HL-60 (cell line): ENCODE measurements at regions not wholly inside any gene's neighbourhood (a gene's known extent, or its start where the extent isn't known, plus 50 kb on each side); places are given as distances from the start of the nearest gene placed in this dataset.

ENCODE experiments used
- POLR2AphosphoS5 ChIP-seq: IDR thresholded peaks from 2 replicates; pipeline ENCODE4 v1.6.1; 2012; ENCODE audit warnings: low read depth
- SPI1 ChIP-seq: IDR thresholded peaks from 2 replicates; pipeline ENCODE4 v1.6.1; 2012; ENCODE audit warnings: low read depth, mild to moderate bottlenecking, borderline replicate concordance
- TF ChIP-seq, protein P1 (sequence below): IDR thresholded peaks from one replicate; pipeline ENCODE4 v1.5.1; 2011; ENCODE audit warnings: low read length, control low read depth, inconsistent platforms; ENCODE audit not compliant: insufficient read depth
- TF ChIP-seq, protein P2 (sequence below): IDR thresholded peaks from 2 replicates; pipeline ENCODE4 v1.6.1; 2012; ENCODE audit warnings: low read depth; ENCODE audit not compliant: insufficient replicate concordance

DNA sequence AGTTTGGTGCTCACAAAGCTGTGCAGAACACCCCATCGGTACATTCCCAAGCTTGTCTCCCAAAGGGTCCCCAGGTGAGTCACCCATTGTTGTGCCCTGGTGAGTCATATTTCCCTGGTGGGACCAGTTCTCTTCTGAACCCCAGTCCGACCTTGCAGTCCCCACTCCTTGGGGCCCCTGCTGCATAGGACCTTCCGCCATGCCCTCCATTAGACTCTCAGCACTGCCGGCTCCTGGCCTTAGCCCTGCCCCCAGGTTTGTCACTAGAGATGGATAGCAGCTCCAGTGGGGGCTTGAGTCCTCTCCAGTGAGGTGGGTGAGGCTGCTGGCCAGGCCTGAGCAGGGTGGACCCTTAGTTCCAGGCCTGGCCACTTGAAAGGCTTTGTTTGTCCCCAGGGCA, 80.5 kb upstream of the MKI67 start:
- no peak for TF ChIP-seq POLR2AphosphoS5
- TF ChIP-seq, protein P1, sequence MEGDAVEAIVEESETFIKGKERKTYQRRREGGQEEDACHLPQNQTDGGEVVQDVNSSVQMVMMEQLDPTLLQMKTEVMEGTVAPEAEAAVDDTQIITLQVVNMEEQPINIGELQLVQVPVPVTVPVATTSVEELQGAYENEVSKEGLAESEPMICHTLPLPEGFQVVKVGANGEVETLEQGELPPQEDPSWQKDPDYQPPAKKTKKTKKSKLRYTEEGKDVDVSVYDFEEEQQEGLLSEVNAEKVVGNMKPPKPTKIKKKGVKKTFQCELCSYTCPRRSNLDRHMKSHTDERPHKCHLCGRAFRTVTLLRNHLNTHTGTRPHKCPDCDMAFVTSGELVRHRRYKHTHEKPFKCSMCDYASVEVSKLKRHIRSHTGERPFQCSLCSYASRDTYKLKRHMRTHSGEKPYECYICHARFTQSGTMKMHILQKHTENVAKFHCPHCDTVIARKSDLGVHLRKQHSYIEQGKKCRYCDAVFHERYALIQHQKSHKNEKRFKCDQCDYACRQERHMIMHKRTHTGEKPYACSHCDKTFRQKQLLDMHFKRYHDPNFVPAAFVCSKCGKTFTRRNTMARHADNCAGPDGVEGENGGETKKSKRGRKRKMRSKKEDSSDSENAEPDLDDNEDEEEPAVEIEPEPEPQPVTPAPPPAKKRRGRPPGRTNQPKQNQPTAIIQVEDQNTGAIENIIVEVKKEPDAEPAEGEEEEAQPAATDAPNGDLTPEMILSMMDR, result no peak
- no peak for TF ChIP-seq SPI1
- TF ChIP-seq, protein P2, sequence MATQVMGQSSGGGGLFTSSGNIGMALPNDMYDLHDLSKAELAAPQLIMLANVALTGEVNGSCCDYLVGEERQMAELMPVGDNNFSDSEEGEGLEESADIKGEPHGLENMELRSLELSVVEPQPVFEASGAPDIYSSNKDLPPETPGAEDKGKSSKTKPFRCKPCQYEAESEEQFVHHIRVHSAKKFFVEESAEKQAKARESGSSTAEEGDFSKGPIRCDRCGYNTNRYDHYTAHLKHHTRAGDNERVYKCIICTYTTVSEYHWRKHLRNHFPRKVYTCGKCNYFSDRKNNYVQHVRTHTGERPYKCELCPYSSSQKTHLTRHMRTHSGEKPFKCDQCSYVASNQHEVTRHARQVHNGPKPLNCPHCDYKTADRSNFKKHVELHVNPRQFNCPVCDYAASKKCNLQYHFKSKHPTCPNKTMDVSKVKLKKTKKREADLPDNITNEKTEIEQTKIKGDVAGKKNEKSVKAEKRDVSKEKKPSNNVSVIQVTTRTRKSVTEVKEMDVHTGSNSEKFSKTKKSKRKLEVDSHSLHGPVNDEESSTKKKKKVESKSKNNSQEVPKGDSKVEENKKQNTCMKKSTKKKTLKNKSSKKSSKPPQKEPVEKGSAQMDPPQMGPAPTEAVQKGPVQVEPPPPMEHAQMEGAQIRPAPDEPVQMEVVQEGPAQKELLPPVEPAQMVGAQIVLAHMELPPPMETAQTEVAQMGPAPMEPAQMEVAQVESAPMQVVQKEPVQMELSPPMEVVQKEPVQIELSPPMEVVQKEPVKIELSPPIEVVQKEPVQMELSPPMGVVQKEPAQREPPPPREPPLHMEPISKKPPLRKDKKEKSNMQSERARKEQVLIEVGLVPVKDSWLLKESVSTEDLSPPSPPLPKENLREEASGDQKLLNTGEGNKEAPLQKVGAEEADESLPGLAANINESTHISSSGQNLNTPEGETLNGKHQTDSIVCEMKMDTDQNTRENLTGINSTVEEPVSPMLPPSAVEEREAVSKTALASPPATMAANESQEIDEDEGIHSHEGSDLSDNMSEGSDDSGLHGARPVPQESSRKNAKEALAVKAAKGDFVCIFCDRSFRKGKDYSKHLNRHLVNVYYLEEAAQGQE, result no peak
